ENCODE measurements at regions not wholly inside any gene's neighbourhood (a gene's known extent, or its start where the extent isn't known, plus 50 kb on each side); places are given as distances from the start of the nearest gene placed in this dataset.
"Not testable (repeated sequence)": the region's sequence is repeated elsewhere in the genome, so short reads cannot be mapped to it uniquely, and the experiment has no call there.

GRCh38 chr6:121797598-121797997 lies 362.2 kb downstream of the GJA1 start:
- H3K9me3 ChIP-seq (replicated peaks; ENCODE audit: control insufficient read depth, insufficient read depth, low read length); intact Hi-C loops (cut with micrococcal nuclease; ENCODE audit: unreplicated experiment); H3K27ac ChIP-seq (ENCODE audit: control insufficient read depth, insufficient read depth); H3K4me1 ChIP-seq (ENCODE audit: control insufficient read depth, insufficient read depth, low read length); H3K4me2 ChIP-seq (ENCODE audit: control insufficient read depth, insufficient read depth); SMC1A ChIA-PET (ENCODE audit: uncharacterized antibody, unreplicated experiment); H4K20me1 ChIP-seq (ENCODE audit: control insufficient read depth, insufficient read depth); FAIRE-seq; H3K27me3 ChIP-seq (replicated peaks in 1 of 2; ENCODE audit: control insufficient read depth in 2 of 2, insufficient read depth in 2 of 2, low read length in 1 of 2); BruUV-seq (replicated peaks); ATAC-seq; CTCF ChIA-PET; RAD21 ChIA-PET (ENCODE audit: unreplicated experiment); H3K4me3 ChIP-seq; POLR2A ChIA-PET; H3K9ac ChIP-seq (ENCODE audit: control insufficient read depth, insufficient read depth, low read length); H3K79me2 ChIP-seq (ENCODE audit: control insufficient read depth, insufficient read depth, low read length); in situ Hi-C loops (cut with MboI); H2AFZ ChIP-seq (ENCODE audit: control insufficient read depth, low read depth, low read length); DNase-seq (ENCODE audit: low read depth, low spot score); H3K36me3 ChIP-seq (ENCODE audit: control insufficient read depth in 2 of 2, insufficient read depth in 2 of 2, low read length in 1 of 2): not testable (repeated sequence)
- WGBS (ENCODE audit: insufficient coverage, insufficient replicate concordance, low lambda C conversion rate, missing lambda C conversion rate): 46% methylated on average over 6 of the region's 6 CpGs

GRCh38 chr6:121798126-121798525 lies 362.7 kb downstream of the GJA1 start:
- H3K4me3 ChIP-seq; FAIRE-seq; intact Hi-C loops (cut with micrococcal nuclease; ENCODE audit: unreplicated experiment); H3K27ac ChIP-seq (ENCODE audit: control insufficient read depth, insufficient read depth); RAD21 ChIA-PET (ENCODE audit: unreplicated experiment); ATAC-seq; H3K79me2 ChIP-seq (ENCODE audit: control insufficient read depth, insufficient read depth, low read length); H3K27me3 ChIP-seq (replicated peaks in 1 of 2; ENCODE audit: control insufficient read depth in 2 of 2, insufficient read depth in 2 of 2, low read length in 1 of 2); H3K9me3 ChIP-seq (replicated peaks; ENCODE audit: control insufficient read depth, insufficient read depth, low read length); BruUV-seq (replicated peaks); H2AFZ ChIP-seq (ENCODE audit: control insufficient read depth, low read depth, low read length); H3K36me3 ChIP-seq (ENCODE audit: control insufficient read depth in 2 of 2, insufficient read depth in 2 of 2, low read length in 1 of 2); POLR2A ChIA-PET; H3K4me2 ChIP-seq (ENCODE audit: control insufficient read depth, insufficient read depth); CTCF ChIA-PET; DNase-seq (ENCODE audit: low read depth, low spot score); H3K4me1 ChIP-seq (ENCODE audit: control insufficient read depth, insufficient read depth, low read length); H3K9ac ChIP-seq (ENCODE audit: control insufficient read depth, insufficient read depth, low read length); in situ Hi-C loops (cut with MboI); H4K20me1 ChIP-seq (ENCODE audit: control insufficient read depth, insufficient read depth): not testable (repeated sequence)
- SMC1A ChIA-PET (ENCODE audit: uncharacterized antibody, unreplicated experiment): interaction anchor here (0.9 kb wide), 1 partner anchor 47 kb away, joined by 4 read pairs; no protein-coding TSS in a partner anchor
- WGBS (ENCODE audit: insufficient coverage, insufficient replicate concordance, low lambda C conversion rate, missing lambda C conversion rate): 0% methylated on average over 1 of the region's 1 CpG

- Histone ChIP-seq H3K4me3 (no peak overlapping the region), H3K36me3 (ENCODE audit: control insufficient read depth in 2 of 2, insufficient read depth in 2 of 2, low read length in 1 of 2) (no peaks in the 10 kb centered on the region), H3K27me3 (replicated peaks in 1 of 2; ENCODE audit: control insufficient read depth in 2 of 2, insufficient read depth in 2 of 2, low read length in 1 of 2) (no peaks in the 10 kb centered on the region), H2AFZ (ENCODE audit: control insufficient read depth, low read depth, low read length) (no peak overlapping the region), H3K4me2 (ENCODE audit: control insufficient read depth, insufficient read depth) (no peak overlapping the region), H4K20me1 (ENCODE audit: control insufficient read depth, insufficient read depth) (no peaks in the 10 kb centered on the region), H3K79me2 (ENCODE audit: control insufficient read depth, insufficient read depth, low read length) (no peaks in the 10 kb centered on the region), H3K4me1 (ENCODE audit: control insufficient read depth, insufficient read depth, low read length) (no peaks in the 10 kb centered on the region), H3K27ac (ENCODE audit: control insufficient read depth, insufficient read depth) (no peak overlapping the region), H3K9ac (ENCODE audit: control insufficient read depth, insufficient read depth, low read length) (no peak overlapping the region), H3K9me3 (replicated peaks; ENCODE audit: control insufficient read depth, insufficient read depth, low read length) (no peaks in the 10 kb centered on the region; the same call in 2 of the 3 replicates)
- ATAC-seq: no peak
- FAIRE-seq: no peak
- no peak for DNase-seq (ENCODE audit: low read depth, low spot score)
- RAD21 ChIA-PET (ENCODE audit: unreplicated experiment): no interaction called here
- POLR2A ChIA-PET: no interaction called here
- in situ Hi-C loops (cut with MboI) (no loop called here), intact Hi-C loops (cut with micrococcal nuclease; ENCODE audit: unreplicated experiment) (no loop called here)
- TF ChIP-seq CBX5 (IDR thresholded peaks at IDR 0.05; ENCODE audit: low read depth) (no peak), PAX5 (IDR thresholded peaks at IDR 0.05; ENCODE audit: borderline replicate concordance, low read depth, low read length) (no peak)
- BruUV-seq (replicated peaks): no TSS peak
- CTCF ChIA-PET: no interaction called here
- SMC1A ChIA-PET (ENCODE audit: uncharacterized antibody, unreplicated experiment): no interaction called here
These were observed 364.1 kb downstream of the GJA1 start for GRCh38 chr6:121799574-121799973.

Data from GM12878 (cell line).